RWPE2 (cell line): ENCODE measurements at regions not wholly inside any gene's neighbourhood (a gene's known extent, or its start where the extent isn't known, plus 50 kb on each side); places are given as distances from the start of the nearest gene placed in this dataset.

Experiments used
- ATAC-seq: fragments of 200-7000 bp; cut with Tn5 transposase; 3 replicates; pipeline ENCODE4 v1.9.1; 2021; ENCODE audit warnings: low read depth
- DNase-seq: peaks from one replicate; pipeline ENCODE4 v3.0.0-alpha.2; 2020; ENCODE audit warnings: low spot score
- H3K27ac ChIP-seq: fragments of 450-650 bp; 2 replicates; pipeline ENCODE4 v1.5.1; 2017; ENCODE audit warnings: mild to moderate bottlenecking; ENCODE audit not compliant: poor library complexity, severe bottlenecking
- H3K27me3 ChIP-seq: fragments of 250-450 bp; sonication (Bioruptor Pico); 2 replicates; pipeline ENCODE4 v1.5.1; 2021; ENCODE audit warnings: mild to moderate bottlenecking, moderate library complexity; ENCODE audit not compliant: insufficient read depth, poor library complexity, severe bottlenecking
- H3K36me3 ChIP-seq: fragments of 250-450 bp; sonication (Bioruptor Pico); 2 replicates; pipeline ENCODE4 v1.5.1; 2020; ENCODE audit warnings: low read depth, mild to moderate bottlenecking, moderate library complexity
- H3K4me1 ChIP-seq: fragments of 250-450 bp; sonication (Bioruptor Pico); 2 replicates; pipeline ENCODE4 v1.5.1; 2021; ENCODE audit warnings: mild to moderate bottlenecking, moderate library complexity; ENCODE audit not compliant: insufficient read depth, poor library complexity, severe bottlenecking
- H3K4me3 ChIP-seq: fragments of 250-450 bp; sonication (Bioruptor Pico); 2 replicates; pipeline ENCODE4 v1.5.1; 2021; ENCODE audit warnings: mild to moderate bottlenecking, moderate library complexity; ENCODE audit not compliant: severe bottlenecking
- H3K9me3 ChIP-seq: fragments of 250-450 bp; sonication (Bioruptor Pico); 2 replicates; pipeline ENCODE4 v1.5.1; 2021; ENCODE audit warnings: mild to moderate bottlenecking, moderate library complexity; ENCODE audit not compliant: severe bottlenecking
- TF ChIP-seq, protein P1 (sequence below): fragments of 450-650 bp; IDR thresholded peaks from one replicate; pipeline ENCODE4 v1.5.1; 2017; ENCODE audit warnings: mild to moderate bottlenecking, moderate library complexity; ENCODE audit not compliant: poor library complexity, severe bottlenecking

DNA sequence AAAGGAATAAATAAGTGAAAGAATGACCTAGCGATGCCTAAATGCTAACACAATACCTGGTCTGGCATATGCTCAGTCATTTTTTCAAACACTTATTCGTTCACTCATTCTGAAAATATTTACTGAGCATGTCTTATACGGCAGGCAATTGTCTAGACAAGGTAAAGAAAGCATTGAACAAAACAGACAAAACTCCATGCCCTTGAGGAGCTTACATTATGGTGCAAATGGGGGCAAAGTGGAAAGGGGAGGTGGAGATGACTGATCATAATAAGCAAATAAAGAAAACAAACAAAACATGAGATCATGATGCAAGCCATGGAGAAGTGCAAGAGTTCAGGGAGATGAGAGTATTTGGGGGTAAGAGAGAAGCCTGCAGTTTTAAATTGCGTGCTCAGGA, 334.6 kb upstream of the PPARGC1A start:
- ATAC-seq: no peak

DNA sequence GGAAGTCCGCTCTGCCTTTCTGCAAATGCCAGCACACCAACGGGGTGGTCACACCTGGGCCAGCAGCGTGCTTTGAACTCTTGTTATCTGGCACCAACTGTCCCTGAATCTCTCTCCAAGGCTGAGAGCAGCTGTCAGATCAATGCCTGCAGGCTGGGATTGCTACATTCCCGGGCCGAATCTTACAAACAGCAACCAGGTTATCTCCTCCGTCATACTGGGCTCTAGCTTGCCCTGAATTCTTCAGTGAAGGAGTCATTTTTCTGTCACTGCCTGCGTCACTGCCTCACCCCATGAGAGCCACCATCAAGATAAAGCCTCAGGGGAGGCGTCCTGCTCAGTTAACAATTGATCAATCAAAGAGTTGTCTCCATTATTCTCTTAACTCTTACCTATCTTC, 329.4 kb upstream of the PPARGC1A start:
- no peaks in the 10 kb centered on the region for H3K4me1 ChIP-seq
- TF ChIP-seq, protein P1, sequence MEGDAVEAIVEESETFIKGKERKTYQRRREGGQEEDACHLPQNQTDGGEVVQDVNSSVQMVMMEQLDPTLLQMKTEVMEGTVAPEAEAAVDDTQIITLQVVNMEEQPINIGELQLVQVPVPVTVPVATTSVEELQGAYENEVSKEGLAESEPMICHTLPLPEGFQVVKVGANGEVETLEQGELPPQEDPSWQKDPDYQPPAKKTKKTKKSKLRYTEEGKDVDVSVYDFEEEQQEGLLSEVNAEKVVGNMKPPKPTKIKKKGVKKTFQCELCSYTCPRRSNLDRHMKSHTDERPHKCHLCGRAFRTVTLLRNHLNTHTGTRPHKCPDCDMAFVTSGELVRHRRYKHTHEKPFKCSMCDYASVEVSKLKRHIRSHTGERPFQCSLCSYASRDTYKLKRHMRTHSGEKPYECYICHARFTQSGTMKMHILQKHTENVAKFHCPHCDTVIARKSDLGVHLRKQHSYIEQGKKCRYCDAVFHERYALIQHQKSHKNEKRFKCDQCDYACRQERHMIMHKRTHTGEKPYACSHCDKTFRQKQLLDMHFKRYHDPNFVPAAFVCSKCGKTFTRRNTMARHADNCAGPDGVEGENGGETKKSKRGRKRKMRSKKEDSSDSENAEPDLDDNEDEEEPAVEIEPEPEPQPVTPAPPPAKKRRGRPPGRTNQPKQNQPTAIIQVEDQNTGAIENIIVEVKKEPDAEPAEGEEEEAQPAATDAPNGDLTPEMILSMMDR: no peak
- peak; percentile 61 for ATAC-seq
- H3K4me3 ChIP-seq: no peak overlapping the region
- no peaks in the 10 kb centered on the region for H3K36me3 ChIP-seq
- no peak overlapping the region for H3K27ac ChIP-seq
- no peaks in the 10 kb centered on the region for H3K27me3 ChIP-seq
- DNase-seq: no peak
- no peaks in the 10 kb centered on the region for H3K9me3 ChIP-seq

More for the DNA sequence above, 334.6 kb upstream of the PPARGC1A start:
- no peak overlapping the region for H3K27ac ChIP-seq
- no peaks in the 10 kb centered on the region for H3K4me1 ChIP-seq
- H3K36me3 ChIP-seq: no peaks in the 10 kb centered on the region
- H3K4me3 ChIP-seq: no peak overlapping the region
- no peaks in the 10 kb centered on the region for H3K9me3 ChIP-seq
- no peaks in the 10 kb centered on the region for H3K27me3 ChIP-seq
- no peak for DNase-seq
- TF ChIP-seq, protein P1: no peak

DNA sequence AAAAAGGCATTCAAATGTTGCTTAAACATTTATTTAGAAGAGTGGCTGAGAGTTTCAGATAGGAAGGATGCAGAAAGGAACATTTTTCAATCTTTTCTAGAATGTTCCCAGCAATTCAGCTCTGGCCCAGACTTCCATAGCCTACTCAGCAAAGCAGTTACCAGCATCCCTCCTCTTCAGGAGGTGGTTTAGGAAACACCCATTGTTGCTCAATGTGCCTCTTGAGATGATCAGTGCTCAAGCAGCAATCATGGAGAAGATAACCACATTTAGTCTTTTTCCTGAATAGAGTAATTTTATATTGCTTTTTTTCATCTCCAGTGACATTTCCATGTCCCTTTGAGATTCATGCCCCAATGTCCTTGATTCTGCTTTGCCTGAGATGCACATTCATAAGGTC, 328.7 kb upstream of the PPARGC1A start:
- Histone ChIP-seq H3K27me3 (no peaks in the 10 kb centered on the region), H3K27ac (no peak overlapping the region), H3K36me3 (no peaks in the 10 kb centered on the region), H3K4me3 (no peak overlapping the region), H3K9me3 (no peaks in the 10 kb centered on the region), H3K4me1 (no peaks in the 10 kb centered on the region)
- TF ChIP-seq, protein P1: no peak
- ATAC-seq (no peak), DNase-seq (no peak)

DNA sequence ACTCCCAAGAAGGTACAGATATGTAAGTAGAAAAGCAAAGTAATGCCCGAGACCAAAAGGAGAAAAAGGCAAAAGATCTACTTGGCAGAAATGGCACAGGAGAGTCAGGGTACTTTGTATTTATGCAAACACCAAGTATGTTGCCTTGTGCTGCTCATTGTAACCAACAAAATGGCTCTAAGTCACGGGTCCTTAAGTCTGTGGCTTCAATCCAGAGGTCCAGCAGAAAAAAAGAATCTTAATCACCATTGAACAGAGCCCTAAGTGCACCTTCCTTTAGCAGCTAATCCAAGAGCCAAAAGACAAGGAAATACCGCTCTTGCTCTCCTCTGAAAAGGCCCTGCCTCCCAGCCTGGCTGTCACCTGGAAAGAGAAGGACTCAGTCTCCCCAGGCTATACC, 324.9 kb upstream of the PPARGC1A start:
- H3K4me3 ChIP-seq: no peak overlapping the region
- H3K27ac ChIP-seq: no peak overlapping the region
- no peaks in the 10 kb centered on the region for H3K27me3 ChIP-seq
- no peaks in the 10 kb centered on the region for H3K36me3 ChIP-seq
- no peak for DNase-seq
- ATAC-seq: no peak
- H3K9me3 ChIP-seq: no peaks in the 10 kb centered on the region
- TF ChIP-seq, protein P1: no peak
- peaks cover 10% of the 10 kb centered on the region for H3K4me1 ChIP-seq

DNA sequence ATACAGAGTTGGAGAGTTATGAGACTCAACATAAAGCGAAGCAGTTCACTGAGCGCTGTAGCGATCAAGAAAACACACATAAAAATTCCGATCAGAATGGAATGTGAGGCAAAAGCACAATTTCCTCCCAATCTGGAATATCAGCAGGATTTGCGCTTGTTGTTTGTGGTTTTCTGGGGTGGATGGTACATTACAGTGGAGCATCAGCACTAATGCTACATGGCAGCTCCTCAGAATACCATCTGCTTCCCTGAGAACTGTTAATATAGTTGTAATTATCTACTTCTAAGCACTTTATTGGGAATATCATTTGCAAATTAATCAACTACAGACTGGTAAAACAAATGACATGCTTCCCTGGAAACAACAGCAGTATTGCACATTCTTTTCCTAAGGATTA, 324.1 kb upstream of the PPARGC1A start:
- ATAC-seq (no peak), DNase-seq (no peak)
- H3K27ac ChIP-seq: no peak overlapping the region
- H3K4me3 ChIP-seq: no peak overlapping the region
- no peaks in the 10 kb centered on the region for H3K27me3 ChIP-seq
- H3K9me3 ChIP-seq: no peaks in the 10 kb centered on the region
- no peaks in the 10 kb centered on the region for H3K36me3 ChIP-seq
- TF ChIP-seq, protein P1: no peak
- H3K4me1 ChIP-seq: peaks cover 13% of the 10 kb centered on the region
